GM12874 (cell line): ENCODE measurements at regions not wholly inside any gene's neighbourhood (a gene's known extent, or its start where the extent isn't known, plus 50 kb on each side); places are given as distances from the start of the nearest gene placed in this dataset.

Experiments
- CTCF ChIP-seq: IDR thresholded peaks from 2 replicates; pipeline ENCODE4 v1.5.1; 2011; ENCODE audit warnings: low read depth, mild to moderate bottlenecking, control low read depth, low read length, moderate library complexity; ENCODE audit not compliant: insufficient read depth

- TF ChIP-seq CTCF, result no peak
Measured at GRCh38 chr4:152149745-152150144, 386.1 kb downstream of the FBXW7 start.

- no peak for TF ChIP-seq CTCF
Measured at GRCh38 chr4:152148057-152148456, 387.2 kb upstream of the GATB start.

- TF ChIP-seq CTCF, result no peak
Measured at GRCh38 chr4:152146244-152146643, 385.4 kb upstream of the GATB start.

GRCh38 chr4:152143806-152144205 lies 383.0 kb upstream of the GATB start:
- TF ChIP-seq CTCF, result no peak

- no peak for TF ChIP-seq CTCF
Measured at GRCh38 chr4:152138451-152138850, 377.6 kb upstream of the GATB start.

GRCh38 chr4:152132776-152133175 lies 372.0 kb upstream of the GATB start:
- TF ChIP-seq CTCF, result no peak

GRCh38 chr4:152128356-152128755 lies 367.5 kb upstream of the GATB start:
- no peak for TF ChIP-seq CTCF

- TF ChIP-seq CTCF, result no peak
Measured at GRCh38 chr4:152126238-152126637, 365.4 kb upstream of the GATB start.
